ENCODE measurements at regions not wholly inside any gene's neighbourhood (a gene's known extent, or its start where the extent isn't known, plus 50 kb on each side); places are given as distances from the start of the nearest gene placed in this dataset.
"Not testable (repeated sequence)": the region's sequence is repeated elsewhere in the genome, so short reads cannot be mapped to it uniquely, and the experiment has no call there.

- Mint-ChIP-seq H3K27me3 (no peaks in the 10 kb centered on the region), H3K9me3 (peaks cover 3% of the 10 kb centered on the region), H3K4me3 (no peak overlapping the region), H3K27ac (no peak overlapping the region), H3K4me1 (no peaks in the 10 kb centered on the region), H3K36me3 (no peaks in the 10 kb centered on the region)
- no peak for DNase-seq
These were observed 606.0 kb downstream of the CDH9 start for GRCh38 chr5:26432386-26432785.

GRCh38 chr5:26430323-26430722, 608.1 kb downstream of the CDH9 start:
- no peaks in the 10 kb centered on the region for H3K27me3 Mint-ChIP-seq
- H3K9me3 Mint-ChIP-seq: peaks cover 3% of the 10 kb centered on the region
- no peak for DNase-seq
- H3K4me3 Mint-ChIP-seq: no peak overlapping the region
- no peaks in the 10 kb centered on the region for H3K4me1 Mint-ChIP-seq
- no peaks in the 10 kb centered on the region for H3K36me3 Mint-ChIP-seq
- no peak overlapping the region for H3K27ac Mint-ChIP-seq

- Mint-ChIP-seq H3K9me3 (peaks cover 2% of the 10 kb centered on the region), H3K4me1 (no peaks in the 10 kb centered on the region), H3K27me3 (no peaks in the 10 kb centered on the region), H3K4me3 (no peak overlapping the region), H3K36me3 (no peaks in the 10 kb centered on the region), H3K27ac (no peak overlapping the region)
- no peak for DNase-seq
These were observed 611.1 kb downstream of the CDH9 start for GRCh38 chr5:26427281-26427680.

- H3K9me3 Mint-ChIP-seq: peaks cover 4% of the 10 kb centered on the region
- no peak for DNase-seq
- no peak overlapping the region for H3K27ac Mint-ChIP-seq
- H3K27me3 Mint-ChIP-seq: no peaks in the 10 kb centered on the region
- H3K4me3 Mint-ChIP-seq: no peak overlapping the region
- H3K4me1 Mint-ChIP-seq: no peaks in the 10 kb centered on the region
- no peaks in the 10 kb centered on the region for H3K36me3 Mint-ChIP-seq
These were observed 618.4 kb downstream of the CDH9 start for GRCh38 chr5:26419987-26420386.

GRCh38 chr5:26416911-26417310, 621.5 kb downstream of the CDH9 start:
- Mint-ChIP-seq H3K4me1 (no peaks in the 10 kb centered on the region), H3K9me3 (peaks cover 4% of the 10 kb centered on the region), H3K27me3 (no peaks in the 10 kb centered on the region), H3K27ac (no peak overlapping the region), H3K36me3 (no peaks in the 10 kb centered on the region), H3K4me3 (no peak overlapping the region)
- no peak for DNase-seq

GRCh38 chr5:26415987-26416779, 622.2 kb downstream of the CDH9 start:
- DNase-seq: no peak
- no peak overlapping the region for H3K4me3 Mint-ChIP-seq
- no peak overlapping the region for H3K27ac Mint-ChIP-seq
- peaks cover 5% of the 10 kb centered on the region for H3K9me3 Mint-ChIP-seq
- H3K36me3 Mint-ChIP-seq: no peaks in the 10 kb centered on the region
- H3K4me1 Mint-ChIP-seq: no peaks in the 10 kb centered on the region
- H3K27me3 Mint-ChIP-seq: no peaks in the 10 kb centered on the region

GRCh38 chr5:26390608-26391007, 647.8 kb downstream of the CDH9 start:
- Mint-ChIP-seq H3K27ac (no peak overlapping the region), H3K36me3 (no peaks in the 10 kb centered on the region), H3K4me1 (no peaks in the 10 kb centered on the region), H3K4me3 (no peak overlapping the region), H3K9me3 (peaks cover 7% of the 10 kb centered on the region), H3K27me3 (no peaks in the 10 kb centered on the region)
- no peak for DNase-seq

GRCh38 chr5:26388976-26389375, 649.4 kb downstream of the CDH9 start:
- no peaks in the 10 kb centered on the region for H3K4me1 Mint-ChIP-seq
- no peak overlapping the region for H3K4me3 Mint-ChIP-seq
- DNase-seq: no peak
- H3K9me3 Mint-ChIP-seq: peaks cover under 1% of the 10 kb centered on the region
- H3K27me3 Mint-ChIP-seq: no peaks in the 10 kb centered on the region
- no peak overlapping the region for H3K27ac Mint-ChIP-seq
- no peaks in the 10 kb centered on the region for H3K36me3 Mint-ChIP-seq

- H3K4me1 Mint-ChIP-seq: no peaks in the 10 kb centered on the region
- H3K36me3 Mint-ChIP-seq: no peaks in the 10 kb centered on the region
These were observed 651.9 kb downstream of the CDH9 start for GRCh38 chr5:26386532-26386931.

GRCh38 chr5:26364624-26365023, 673.8 kb downstream of the CDH9 start:
- H3K27ac Mint-ChIP-seq, H3K4me3 Mint-ChIP-seq, H3K4me1 Mint-ChIP-seq, DNase-seq, H3K27me3 Mint-ChIP-seq, H3K36me3 Mint-ChIP-seq: not testable (repeated sequence)
- H3K9me3 Mint-ChIP-seq: peaks cover 18% of the 10 kb centered on the region

More at GRCh38 chr5:26386532-26386931, 651.9 kb downstream of the CDH9 start:
- Mint-ChIP-seq H3K4me3 (no peak overlapping the region), H3K27me3 (no peaks in the 10 kb centered on the region), H3K9me3 (no peaks in the 10 kb centered on the region), H3K27ac (no peak overlapping the region)
- DNase-seq: no peak

GRCh38 chr5:26343801-26344325, 694.5 kb downstream of the CDH9 start:
- Mint-ChIP-seq H3K4me1 (no peaks in the 10 kb centered on the region), H3K9me3 (peaks cover 7% of the 10 kb centered on the region), H3K36me3 (no peaks in the 10 kb centered on the region), H3K4me3 (no peak overlapping the region), H3K27ac (no peak overlapping the region), H3K27me3 (no peaks in the 10 kb centered on the region)
- DNase-seq: no peak

GRCh38 chr5:26339576-26339975, 698.8 kb downstream of the CDH9 start:
- no peak overlapping the region for H3K4me3 Mint-ChIP-seq

GRCh38 chr5:26329562-26330189, 708.7 kb downstream of the CDH9 start:
- H3K27ac Mint-ChIP-seq: no peak overlapping the region
- H3K36me3 Mint-ChIP-seq: no peaks in the 10 kb centered on the region
- H3K4me3 Mint-ChIP-seq: no peak overlapping the region

More at GRCh38 chr5:26339576-26339975, 698.8 kb downstream of the CDH9 start:
- no peaks in the 10 kb centered on the region for H3K36me3 Mint-ChIP-seq
- DNase-seq: no peak
- H3K4me1 Mint-ChIP-seq: no peaks in the 10 kb centered on the region
- H3K27me3 Mint-ChIP-seq: no peaks in the 10 kb centered on the region
- no peak overlapping the region for H3K27ac Mint-ChIP-seq
- H3K9me3 Mint-ChIP-seq: peaks cover 12% of the 10 kb centered on the region

GRCh38 chr5:26326153-26326759, 712.1 kb downstream of the CDH9 start:
- no peaks in the 10 kb centered on the region for H3K27me3 Mint-ChIP-seq
- peaks cover 2% of the 10 kb centered on the region for H3K9me3 Mint-ChIP-seq
- H3K36me3 Mint-ChIP-seq: no peaks in the 10 kb centered on the region
- DNase-seq: no peak
- no peaks in the 10 kb centered on the region for H3K4me1 Mint-ChIP-seq
- H3K27ac Mint-ChIP-seq: no peak overlapping the region
- no peak overlapping the region for H3K4me3 Mint-ChIP-seq

More at GRCh38 chr5:26329562-26330189, 708.7 kb downstream of the CDH9 start:
- H3K9me3 Mint-ChIP-seq: peaks cover 4% of the 10 kb centered on the region
- no peaks in the 10 kb centered on the region for H3K4me1 Mint-ChIP-seq
- H3K27me3 Mint-ChIP-seq: no peaks in the 10 kb centered on the region
- DNase-seq: no peak

GRCh38 chr5:26325432-26325831, 713.0 kb downstream of the CDH9 start:
- not testable (repeated sequence) for H3K4me3 Mint-ChIP-seq, H3K9me3 Mint-ChIP-seq, H3K27me3 Mint-ChIP-seq, DNase-seq, H3K36me3 Mint-ChIP-seq, H3K27ac Mint-ChIP-seq, H3K4me1 Mint-ChIP-seq
